ENCODE measurements at regions not wholly inside any gene's neighbourhood (a gene's known extent, or its start where the extent isn't known, plus 50 kb on each side); places are given as distances from the start of the nearest gene placed in this dataset.

DNA sequence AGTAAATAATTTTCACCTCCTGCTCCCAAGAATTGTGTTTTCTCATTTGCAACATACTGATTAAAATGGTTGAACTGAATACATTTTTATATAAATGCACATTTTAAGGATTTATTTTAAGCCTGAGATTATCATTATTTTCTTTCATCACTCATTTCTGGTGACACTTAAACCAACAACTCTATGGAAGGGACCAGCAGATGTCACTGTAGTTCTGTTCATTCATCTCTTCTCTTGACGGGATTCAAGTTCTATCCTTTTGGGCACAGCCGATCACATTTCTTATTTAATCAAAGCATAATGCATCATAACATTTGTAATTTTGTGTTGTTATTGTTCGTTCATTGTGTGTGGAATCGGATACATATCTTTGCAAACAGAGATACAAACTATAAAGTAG, 417.9 kb downstream of the HRH4 start:
- DNase-seq (ENCODE audit: low spot score), result peak; percentile 41

DNA sequence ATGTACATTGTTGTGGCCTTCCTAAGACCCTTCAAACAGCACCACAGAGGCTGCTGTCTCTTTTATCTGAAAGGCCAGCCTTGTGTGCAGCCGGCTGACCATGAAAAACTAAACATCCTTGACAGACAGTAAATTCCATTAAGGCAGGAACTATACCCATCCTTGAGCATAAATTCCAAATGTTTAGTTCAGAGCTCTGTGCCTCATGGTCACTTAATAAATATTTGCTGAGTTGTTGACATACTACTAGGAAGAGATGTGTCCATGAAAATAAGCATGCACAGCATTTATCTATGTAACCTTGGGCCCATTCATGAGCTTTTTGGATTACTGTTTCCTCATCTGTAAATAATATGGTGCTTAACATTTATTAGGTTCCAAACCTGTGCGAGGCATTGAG, 424.8 kb downstream of the HRH4 start:
- no peak for DNase-seq (ENCODE audit: low spot score)

DNA sequence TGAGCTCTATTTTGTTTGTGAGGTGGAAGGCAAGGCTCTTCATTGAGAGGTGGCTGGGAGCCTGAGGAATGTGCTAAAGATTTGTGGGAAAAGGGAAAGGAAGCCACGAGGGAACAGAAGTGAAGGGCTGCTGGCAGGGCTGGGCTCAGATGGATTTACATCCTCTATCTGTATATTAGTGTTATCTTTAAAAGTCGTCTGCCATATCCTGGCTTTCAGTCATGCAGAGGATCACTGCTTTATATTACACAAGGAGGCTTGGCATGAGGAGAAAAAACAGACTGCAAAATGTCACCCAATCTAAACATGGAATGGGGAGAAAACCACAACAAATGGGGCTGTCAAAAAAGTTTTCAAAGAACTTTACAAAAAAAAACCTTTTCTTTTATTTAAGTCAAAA, 434.4 kb downstream of the HRH4 start:
- no peak for DNase-seq (ENCODE audit: low spot score)

DNA sequence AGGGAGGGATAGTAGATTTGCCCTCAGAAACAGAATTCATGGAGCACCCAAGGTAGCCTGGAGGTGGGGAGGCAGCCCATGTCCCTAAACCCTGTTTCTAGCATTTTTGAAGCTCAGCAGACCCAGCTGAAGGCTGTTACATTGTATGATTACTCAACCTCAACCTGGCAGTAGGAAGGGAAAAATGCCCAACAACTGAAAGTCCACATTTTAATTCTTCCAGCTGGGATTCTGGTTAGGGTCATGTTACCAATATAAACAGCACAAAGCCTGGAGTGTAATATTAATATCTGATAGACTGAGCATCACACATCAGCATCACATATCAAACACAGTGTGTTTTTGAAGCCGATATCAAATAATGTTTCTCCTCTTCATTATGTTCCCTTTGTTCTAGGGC, 437.0 kb downstream of the HRH4 start:
- DNase-seq (ENCODE audit: low spot score), result no peak

DNA sequence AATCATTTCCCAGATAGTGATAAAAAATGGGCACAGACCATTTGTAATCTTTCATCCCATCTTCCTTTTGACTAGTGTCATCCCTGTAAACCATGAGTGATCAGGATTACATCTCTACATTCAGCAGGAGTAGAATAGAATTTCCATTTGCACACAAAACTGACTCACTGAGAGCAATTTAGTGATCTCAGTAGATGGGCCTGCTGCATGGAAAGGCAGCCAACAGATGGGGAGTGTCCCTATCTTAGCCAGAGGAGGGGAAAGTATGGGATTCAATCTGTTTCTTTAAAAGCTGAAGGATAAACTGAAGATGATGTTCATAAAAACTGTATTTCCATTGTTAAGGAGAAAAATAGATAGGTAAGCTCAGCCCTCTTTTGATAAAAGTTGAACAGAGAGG, 441.7 kb downstream of the ZNF521 start:
- DNase-seq (ENCODE audit: low spot score), result no peak

DNA sequence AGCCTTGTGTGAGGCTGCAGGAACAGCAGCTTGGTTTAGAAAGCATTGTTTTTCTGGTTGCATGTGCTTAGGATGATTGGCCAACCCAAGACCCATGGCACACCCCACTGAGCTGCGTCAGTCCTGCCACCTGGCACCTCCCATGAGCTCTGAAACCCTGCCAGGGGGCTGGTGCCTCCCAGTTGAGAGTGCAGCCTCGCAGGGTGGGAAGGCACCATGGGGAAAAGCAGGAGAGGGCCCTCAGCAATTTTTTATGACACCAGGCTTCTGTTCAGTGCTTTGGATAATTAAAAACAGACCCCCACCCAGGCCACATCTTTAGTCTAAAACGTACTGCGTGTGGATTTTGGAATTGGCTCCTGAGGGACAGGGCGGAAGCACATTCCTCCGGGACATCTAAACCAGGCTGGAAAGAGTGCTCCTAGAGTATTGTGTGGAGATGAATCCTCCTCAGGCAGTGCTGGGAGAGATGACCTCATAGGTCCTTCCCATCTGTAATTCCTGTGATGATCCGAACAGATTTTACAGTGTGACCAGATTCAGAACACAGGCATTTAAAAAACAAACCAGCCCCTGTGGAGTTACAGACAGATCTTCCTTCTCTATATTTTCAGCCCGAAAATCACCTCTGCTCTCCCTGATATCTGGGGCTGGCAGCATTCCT, 438.3 kb downstream of the ZNF521 start:
- DNase-seq (ENCODE audit: low spot score), result no peak

DNA sequence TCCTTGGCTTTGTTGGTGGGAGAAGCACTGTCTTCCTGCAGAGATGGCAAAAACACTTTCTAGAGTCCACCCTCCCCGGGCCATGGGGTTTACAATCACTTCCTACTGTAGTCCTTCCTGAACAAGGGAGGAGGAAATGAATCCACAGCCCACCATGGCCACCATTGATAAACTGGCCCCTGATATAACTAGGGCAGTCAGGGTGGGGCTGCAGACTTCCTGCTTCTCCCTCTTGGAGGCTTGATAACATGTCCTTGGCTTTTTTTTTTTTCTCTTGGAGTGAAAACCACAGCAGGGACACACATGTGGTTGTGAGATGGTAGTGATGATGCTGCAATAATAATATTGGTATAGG, 437.8 kb downstream of the ZNF521 start:
- no peak for DNase-seq (ENCODE audit: low spot score)

DNA sequence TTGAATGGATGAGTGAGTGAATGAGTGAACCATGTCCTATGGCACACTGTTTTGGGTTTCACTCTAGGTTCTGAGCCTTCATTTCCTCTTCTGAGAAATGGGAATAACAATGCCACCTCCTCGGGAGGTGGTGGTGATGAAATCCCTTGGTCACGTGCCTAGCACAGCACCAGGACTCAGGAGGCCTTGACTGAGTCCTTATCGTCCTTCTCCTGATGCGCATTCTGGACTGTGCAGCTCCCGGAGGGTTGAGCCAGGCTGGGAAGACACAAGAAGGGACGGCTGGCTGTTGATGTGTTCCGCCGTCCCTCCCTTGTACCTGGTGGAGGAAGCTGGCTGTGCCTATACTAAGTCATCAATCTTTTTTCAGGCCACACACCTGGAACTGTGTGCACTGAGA, 437.3 kb downstream of the ZNF521 start:
- no peak for DNase-seq (ENCODE audit: low spot score)

DNA sequence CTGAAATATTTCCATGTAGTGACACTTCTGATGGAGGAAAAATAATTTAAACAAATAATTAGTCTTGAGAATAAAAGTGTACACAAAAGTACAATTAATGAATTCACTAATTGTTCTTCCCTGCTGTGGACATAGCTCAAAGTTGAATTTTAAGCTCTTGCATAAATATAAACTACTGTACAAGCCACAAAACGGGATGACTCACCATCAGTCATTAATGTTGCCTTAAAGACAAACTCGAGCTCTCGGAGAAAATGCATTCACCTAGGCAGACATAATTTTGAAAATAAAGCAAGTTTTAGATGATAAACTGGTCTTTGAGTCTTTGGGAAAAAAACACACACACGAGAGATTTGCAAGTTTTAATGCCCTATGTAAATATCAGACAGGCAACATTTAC, 436.4 kb downstream of the ZNF521 start:
- DNase-seq (ENCODE audit: low spot score), result peak; percentile 51

DNA sequence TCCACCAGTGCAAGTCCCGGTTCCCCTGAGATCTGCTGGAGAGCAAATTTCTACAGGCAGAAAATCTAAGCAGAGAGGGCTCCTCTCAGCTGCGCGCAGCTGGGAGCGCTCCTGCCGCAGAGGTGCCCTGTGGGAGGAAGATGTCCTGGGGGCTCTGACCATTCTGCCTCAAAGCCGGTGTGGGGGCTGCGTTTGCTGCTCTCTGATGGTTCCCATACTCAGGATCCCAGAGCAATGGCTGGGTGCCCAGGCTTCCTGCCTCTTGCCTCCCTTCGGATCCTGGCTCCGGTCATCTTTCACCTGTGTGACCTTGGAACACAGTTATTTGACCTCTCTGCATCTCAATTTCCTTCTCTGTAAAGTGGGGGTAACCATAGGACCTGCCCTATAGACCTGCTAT, 434.2 kb downstream of the ZNF521 start:
- DNase-seq (ENCODE audit: low spot score), result no peak

DNA sequence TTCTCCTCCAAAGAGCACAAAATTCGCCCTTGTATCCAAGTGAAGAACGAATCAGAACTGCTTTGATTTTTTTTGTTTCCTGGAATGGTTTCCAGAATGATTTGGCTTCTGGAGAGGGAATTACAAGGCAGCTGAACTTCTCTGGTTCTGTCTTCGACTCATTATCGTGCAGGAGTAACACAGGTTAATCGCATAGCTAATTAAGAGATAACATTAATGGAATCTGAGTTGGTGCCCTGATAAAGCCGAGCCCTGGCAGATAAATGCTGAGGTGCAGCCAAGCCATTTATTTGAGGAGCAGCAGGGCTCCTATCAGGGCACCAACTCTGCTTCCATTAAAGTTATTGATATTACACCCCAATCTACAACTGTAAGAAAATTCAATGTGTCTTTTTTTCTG, 433.7 kb downstream of the ZNF521 start:
- DNase-seq (ENCODE audit: low spot score), result no peak

DNA sequence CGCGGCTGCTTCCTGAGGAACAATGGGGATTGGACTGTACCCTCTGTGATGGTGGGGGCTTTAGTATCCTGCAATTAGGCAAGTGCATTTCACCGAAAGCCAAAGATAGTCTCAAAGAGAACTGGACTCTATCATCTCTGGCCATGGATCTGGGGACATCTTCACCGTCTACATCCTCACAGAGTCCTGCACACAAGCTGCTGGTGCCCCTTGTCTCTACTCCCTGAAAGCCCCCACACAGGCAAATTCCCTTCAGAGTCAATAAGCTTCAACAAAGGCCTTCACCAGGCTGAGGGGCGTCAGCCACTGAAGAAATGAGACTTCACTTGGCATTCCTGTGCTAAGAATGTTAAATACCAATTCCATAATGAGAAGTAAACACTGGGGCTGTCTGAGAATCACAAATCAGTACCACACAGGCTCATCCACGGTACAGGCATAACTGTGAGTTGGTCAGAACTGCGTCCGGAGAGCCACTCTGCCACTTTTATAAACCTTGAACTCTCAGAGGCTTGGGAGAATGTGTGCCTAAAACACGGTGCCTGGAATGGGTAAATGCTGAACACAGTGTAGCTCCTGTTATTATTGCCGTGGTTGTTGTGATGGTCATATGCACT, 432.7 kb downstream of the ZNF521 start:
- no peak for DNase-seq (ENCODE audit: low spot score)

DNA sequence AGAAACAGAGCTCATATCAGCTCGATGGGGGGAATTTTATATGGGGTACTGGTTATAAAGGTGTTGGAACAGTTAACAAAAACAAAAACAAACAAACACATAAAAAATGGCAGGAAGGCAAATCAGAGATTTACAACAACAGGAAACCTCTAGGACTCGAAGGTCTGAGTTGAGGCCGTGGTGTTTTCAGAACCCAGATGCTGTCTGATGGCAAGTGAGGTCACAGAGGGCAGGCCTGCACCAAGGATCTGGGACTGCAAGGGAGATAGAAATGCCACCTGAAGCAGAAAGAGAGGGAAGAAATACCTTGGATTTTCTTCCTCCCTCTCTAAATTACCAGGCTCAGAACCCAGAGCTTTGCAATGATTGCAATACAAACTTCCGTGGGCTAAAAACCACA, 429.5 kb downstream of the ZNF521 start:
- DNase-seq (ENCODE audit: low spot score), result no peak

DNA sequence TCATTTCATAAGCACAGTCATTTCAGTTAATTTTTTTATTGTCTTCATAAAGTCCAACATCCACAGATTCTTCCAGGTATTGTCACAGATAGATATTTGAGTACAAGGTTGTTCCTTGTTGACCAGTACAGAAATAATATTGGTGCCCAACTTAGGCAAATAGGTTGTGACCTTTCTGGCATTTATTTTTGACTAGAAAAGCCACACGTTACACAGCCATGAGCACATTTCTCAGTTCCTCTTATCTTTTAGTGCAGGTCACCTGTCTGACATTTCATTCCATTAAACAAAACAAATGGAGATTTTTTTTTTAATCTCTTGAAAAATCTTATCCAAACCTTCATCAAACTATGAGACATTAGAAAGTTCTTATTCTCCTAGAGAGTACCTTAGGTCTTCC, 428.8 kb downstream of the ZNF521 start:
- DNase-seq (ENCODE audit: low spot score), result no peak

DNA sequence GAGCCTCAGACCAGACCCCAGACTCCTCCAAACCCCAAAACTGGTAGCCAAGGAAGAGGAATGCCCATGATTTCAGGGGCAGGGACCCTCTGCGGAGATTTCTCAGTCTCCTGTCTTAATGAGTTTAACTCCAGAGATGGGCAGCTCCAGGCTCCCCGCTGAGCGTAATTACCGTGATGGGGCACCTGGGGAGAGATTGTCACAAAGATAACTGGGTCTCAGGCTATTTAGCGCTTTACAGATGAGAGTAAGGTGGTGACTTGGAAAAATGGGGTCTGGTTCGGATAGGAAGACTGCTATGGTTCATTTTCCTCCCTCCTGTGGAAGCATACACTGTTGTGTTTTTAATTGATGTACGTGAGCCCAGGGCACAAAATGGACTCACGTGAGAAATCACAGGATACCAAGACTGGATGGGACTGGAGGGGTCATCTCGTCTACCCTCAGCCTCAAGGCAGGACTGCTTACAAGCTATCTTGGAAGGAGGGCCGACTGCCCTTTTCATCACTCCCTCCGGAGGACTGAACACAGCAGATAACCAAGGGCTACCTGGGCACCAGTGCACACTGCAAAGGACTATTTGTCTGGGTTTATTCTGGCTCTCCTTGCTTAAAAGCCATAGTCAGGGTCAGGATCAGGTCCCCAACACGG, 427.8 kb downstream of the ZNF521 start:
- DNase-seq (ENCODE audit: low spot score), result no peak

DNA sequence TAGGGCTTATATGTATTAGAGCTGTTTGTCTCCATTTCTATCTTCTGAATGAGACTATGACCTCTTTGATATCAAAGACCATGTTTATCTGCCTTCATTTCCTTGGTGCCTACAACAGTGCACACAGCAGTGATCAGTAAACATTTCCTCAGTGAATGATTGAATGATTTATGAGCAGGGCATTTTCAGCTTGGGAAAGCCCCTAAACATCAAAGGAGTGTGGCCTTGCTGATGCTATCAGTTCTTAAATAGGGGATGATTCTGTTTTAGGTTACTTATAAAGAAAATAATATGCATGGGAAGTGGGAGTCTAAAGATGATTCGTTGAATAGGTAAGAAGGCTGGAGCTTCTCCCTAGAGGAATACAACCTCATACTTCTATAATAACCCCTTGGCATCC, 425.3 kb downstream of the ZNF521 start:
- no peak for DNase-seq (ENCODE audit: low spot score)

DNA sequence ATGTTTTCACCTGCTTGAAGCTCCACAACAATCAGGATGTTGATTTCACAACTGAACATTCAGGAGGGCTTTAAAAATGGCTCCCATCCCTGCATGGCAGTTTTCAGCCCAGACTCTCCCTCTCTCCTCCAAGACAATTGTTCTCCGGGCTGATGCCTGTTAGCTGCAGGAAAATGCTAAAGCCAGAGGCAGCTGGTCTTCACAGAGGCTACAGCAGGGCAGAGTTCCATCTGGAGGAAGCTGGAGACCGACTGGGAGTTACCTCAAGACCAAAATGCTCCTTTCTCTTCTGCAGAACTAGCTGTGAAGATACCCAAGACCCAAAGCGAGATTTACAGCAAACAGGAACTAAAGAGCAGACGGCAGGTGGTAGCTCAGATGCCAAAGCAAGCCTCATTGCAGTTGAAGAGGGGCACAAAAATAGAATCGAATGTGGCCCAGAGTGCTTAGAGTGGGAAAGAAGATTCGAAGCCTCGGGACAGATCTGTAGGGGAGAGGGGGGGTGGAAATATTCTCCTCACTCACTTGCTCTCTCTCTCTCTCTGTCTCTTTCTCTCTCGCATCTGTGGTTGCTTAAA, 423.6 kb downstream of the ZNF521 start:
- DNase-seq (ENCODE audit: low spot score), result no peak

DNA sequence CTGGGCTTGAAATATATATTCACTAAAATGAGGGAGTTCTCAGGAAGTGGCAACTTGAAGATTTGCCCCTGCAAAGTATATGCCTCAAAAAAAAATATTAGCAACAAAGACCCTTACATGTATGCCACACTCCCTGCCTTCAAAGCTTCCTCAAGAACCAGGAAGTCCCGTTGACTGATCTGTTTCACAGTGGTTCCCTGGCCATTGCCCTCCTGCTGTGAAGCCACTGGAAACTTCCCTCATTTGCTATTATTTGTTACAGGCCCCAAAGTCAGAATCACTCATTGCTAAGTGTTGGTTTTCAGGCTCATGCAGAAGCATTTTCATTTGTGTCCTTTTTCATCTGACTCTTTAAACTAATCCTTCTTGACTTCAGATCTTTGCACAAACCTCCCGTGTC, 421.5 kb downstream of the ZNF521 start:
- no peak for DNase-seq (ENCODE audit: low spot score)

DNA sequence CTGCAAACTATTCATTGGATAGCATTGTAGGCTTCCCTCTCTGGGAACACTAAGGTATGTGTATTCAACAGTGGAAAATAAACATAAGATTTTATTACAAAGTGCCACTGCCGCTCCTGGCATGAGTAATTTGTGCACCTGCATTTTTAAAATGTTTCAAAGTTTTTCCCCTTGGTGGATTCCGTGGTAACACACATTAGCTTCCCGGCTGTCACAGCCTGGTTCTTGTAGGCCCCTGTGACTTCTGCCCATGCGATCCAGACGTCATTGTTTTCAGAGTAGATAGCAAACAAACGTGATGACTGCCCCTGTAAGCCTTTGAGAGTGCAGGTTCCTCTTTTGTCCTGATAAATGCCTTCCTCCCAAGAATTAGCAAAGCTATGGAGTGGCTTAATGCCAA, 421.0 kb downstream of the ZNF521 start:
- DNase-seq (ENCODE audit: low spot score), result no peak

DNA sequence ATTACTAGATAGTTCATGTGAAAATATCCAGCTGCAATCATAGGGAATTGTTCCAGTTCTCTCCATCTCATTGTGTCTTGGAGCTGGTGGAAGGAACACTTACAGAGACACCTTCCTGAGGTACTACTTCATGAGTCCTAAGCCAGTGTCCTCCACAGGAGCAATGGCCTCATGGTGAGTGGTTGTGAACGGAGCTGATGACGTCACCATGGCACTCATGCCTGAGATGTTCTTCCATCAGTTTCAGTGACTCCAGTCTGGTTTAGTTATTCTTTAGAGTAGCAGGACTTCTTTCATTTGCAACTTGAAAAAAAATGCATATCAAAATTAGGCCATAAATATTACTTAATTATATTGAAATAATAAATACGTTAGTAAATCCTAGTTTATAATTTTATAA, 418.6 kb downstream of the ZNF521 start:
- DNase-seq (ENCODE audit: low spot score), result no peak

DNA sequence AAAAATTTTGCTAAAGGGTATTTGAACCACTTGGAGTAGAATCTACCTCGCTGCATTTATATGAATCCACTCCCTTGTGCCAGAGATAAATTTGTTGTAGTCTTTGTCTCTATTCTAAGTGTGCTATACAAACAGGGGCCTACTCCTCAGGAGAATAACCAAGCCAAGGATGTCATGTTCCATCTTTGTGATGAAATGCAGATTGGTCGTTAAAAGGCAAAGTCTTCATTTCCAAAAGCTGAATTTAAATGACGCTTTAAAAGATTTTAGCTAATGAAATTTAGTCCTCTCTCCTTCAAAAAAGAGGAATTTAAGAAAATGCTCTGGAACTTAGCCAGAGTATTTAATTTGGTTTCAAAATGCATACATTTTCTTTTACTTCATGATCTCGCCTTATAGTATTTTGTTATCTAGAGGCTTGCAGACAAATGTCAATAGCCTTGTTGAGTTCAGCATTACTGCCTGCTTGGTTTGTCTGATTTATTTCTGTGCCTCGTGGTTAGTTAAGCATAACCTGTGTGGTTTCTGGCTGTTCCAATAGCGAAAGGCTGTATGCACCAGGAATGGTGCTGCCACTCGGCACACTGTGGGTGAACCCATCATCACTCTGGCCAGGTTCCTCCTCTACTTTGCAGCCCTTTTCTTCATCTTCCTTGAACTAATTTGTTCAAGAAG, 417.6 kb downstream of the ZNF521 start:
- DNase-seq (ENCODE audit: low spot score), result no peak

DNA sequence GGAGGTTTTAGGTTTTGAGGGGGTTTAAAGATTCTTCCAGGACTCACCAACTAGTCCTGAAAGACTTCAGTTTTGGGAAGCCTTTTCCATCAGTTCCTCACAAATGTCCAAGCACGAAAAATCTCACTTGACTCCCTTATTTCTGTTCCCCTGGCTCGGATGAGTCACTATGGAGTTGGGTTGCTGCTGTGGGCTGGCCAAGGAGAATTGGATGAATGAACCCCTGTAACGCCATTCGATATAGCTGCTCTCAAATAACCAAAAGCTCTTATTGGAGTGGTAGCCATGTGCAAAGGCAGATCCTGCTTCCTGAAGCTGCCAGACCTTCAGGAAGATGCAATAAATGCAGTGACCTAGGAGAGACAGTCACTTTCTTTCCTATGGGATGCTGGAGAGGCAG, 417.0 kb downstream of the ZNF521 start:
- DNase-seq (ENCODE audit: low spot score), result no peak

DNA sequence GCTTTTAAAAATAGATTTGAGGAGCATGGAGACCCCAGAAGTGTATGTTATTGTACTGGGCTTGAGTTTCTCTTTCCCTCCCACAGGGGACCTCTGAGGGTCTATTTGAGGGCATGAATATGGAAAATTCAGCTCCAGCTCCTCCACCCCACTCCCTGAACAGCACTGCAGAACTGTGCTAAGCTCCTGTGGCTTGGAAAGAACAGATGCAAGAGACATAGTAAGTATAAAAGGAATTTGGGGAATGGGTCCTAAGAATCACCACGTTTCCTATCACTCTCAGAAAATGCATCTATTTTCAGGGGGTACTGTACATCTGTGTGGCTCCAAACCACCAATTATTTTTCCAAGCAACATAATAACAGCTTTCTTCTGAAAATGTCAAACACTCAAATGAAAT, 416.1 kb downstream of the ZNF521 start:
- no peak for DNase-seq (ENCODE audit: low spot score)
